ENCODE measurements at regions not wholly inside any gene's neighbourhood (a gene's known extent, or its start where the extent isn't known, plus 50 kb on each side); places are given as distances from the start of the nearest gene placed in this dataset.

DNA sequence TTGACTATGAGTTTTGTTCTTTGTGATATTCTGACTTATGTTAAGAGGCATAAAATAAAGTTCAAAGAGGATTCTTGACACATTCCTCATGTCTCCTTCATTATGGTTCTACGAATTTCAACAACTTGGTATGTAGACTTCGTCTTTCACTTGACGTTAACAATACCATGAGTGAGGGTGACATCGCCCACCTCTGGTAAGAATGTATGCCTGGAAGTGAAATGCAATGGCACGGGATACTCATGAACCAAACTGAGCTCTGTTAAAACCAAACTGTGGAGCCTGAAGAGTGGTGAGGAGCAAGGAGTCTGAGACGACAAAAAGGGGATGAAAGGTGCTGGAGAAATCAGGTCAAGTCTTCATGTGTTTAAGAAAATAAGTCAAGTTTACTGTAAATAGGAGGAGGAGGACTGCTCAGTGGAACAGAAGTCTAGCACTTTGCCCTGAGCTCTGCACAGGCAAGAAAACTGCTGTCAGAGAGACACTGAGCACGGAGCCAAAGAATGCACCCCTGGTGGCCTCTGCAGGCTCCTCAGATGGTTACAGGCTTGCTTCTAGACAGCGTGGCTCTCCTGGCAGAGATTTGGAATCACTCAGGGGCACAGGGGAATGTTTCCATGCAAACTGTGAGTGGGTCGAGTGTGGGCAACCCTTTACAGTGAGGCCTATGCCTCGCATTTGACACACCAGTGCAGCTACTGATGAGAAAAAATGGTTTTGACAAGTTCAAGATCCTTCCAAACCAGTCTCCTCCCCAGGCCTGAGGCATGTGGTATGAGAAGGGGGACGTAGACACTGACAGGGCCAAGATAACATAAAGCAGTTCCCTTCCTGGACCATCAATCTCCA is 470.1 kb downstream of the IRX1 start:
- Mint-ChIP-seq H3K36me3 (no peaks in the 10 kb centered on the region), H3K27me3 (ENCODE audit: low read depth) (no peaks in the 10 kb centered on the region), H3K9me3 (no peaks in the 10 kb centered on the region), H3K4me3 (no peak overlapping the region), H3K4me1 (peaks cover 55% of the 10 kb centered on the region), H3K27ac (peak overlapping the region; percentile 78)
- TF ChIP-seq, protein P1, sequence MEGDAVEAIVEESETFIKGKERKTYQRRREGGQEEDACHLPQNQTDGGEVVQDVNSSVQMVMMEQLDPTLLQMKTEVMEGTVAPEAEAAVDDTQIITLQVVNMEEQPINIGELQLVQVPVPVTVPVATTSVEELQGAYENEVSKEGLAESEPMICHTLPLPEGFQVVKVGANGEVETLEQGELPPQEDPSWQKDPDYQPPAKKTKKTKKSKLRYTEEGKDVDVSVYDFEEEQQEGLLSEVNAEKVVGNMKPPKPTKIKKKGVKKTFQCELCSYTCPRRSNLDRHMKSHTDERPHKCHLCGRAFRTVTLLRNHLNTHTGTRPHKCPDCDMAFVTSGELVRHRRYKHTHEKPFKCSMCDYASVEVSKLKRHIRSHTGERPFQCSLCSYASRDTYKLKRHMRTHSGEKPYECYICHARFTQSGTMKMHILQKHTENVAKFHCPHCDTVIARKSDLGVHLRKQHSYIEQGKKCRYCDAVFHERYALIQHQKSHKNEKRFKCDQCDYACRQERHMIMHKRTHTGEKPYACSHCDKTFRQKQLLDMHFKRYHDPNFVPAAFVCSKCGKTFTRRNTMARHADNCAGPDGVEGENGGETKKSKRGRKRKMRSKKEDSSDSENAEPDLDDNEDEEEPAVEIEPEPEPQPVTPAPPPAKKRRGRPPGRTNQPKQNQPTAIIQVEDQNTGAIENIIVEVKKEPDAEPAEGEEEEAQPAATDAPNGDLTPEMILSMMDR (IDR thresholded peaks at IDR 0.05; ENCODE audit: unreplicated experiment), result no peak
- DNase-seq (ENCODE audit: low spot score in 2 of 2, unreplicated experiment in 2 of 2), result no peak

DNA sequence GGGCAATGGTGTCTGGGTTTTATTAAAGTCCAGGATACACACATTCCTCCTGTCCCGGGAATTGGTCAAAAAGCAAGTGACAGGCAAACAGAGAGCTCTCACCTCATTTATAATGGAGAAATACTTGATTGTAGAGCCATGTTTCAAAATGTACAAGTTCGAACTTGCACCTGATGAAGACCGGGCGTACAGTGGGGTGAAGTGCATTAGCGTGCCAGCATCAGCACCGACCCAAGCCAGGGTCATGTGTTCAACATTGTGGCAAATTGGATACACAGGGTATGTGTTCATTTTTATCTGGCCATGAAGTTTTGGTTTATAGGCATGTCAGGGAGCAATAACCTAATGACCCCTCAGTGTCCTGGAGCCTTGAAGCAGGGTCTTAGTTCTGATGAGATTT is 472.5 kb downstream of the IRX1 start:
- Mint-ChIP-seq H3K9me3 (no peaks in the 10 kb centered on the region), H3K4me1 (peaks cover 53% of the 10 kb centered on the region), H3K4me3 (no peak overlapping the region), H3K27me3 (ENCODE audit: low read depth) (peaks cover 2% of the 10 kb centered on the region), H3K36me3 (no peaks in the 10 kb centered on the region), H3K27ac (peak overlapping the region; percentile 78)
- TF ChIP-seq, protein P1 (IDR thresholded peaks at IDR 0.05; ENCODE audit: unreplicated experiment), result no peak
- DNase-seq (ENCODE audit: low spot score in 2 of 2, unreplicated experiment in 2 of 2), result no peak

DNA sequence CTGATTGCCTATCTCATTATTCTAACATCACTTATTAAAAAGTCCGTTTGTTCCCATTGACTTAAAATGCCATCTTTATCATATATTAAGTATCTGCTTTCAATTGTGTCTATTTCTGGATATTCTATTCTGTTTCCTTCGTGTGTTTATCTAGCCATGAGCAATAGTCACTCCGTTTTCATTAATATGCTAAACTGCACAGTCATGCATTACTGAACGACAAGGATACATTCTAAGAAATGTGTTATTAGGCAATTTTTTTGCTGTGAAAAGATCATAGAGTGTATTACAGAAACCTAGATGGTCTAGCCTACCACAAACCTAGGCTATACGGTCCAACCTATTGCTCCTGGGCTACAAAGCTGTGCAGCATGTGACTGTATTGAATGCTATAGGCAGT is 482.9 kb downstream of the IRX1 start:
- DNase-seq (ENCODE audit: low spot score in 2 of 2, unreplicated experiment in 2 of 2), result no peak
- Mint-ChIP-seq H3K4me3 (no peak overlapping the region), H3K4me1 (peaks cover 56% of the 10 kb centered on the region), H3K36me3 (peaks cover 6% of the 10 kb centered on the region), H3K27ac (peak overlapping the region; percentile 2), H3K9me3 (peaks cover 6% of the 10 kb centered on the region), H3K27me3 (ENCODE audit: low read depth) (no peaks in the 10 kb centered on the region)
- TF ChIP-seq, protein P1 (IDR thresholded peaks at IDR 0.05; ENCODE audit: unreplicated experiment), result no peak

DNA sequence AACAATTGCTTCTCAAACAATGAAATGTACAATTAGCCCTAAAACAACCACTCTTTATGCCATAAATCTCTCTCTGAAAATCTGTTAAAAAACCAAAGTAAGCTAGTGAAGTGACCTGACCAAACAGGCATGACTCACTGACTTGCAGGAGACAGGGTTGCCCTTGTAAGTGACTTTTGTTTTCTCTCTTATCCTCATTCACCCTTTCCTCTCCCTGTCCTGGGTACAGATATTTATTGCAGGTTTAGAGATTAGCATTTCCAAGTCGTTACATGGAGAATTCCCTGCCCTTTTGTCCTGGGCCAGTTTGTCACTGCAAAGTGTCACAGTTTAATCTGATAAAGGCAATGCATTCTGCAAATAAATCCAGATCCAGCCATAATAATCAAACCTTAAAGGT is 484.2 kb downstream of the IRX1 start:
- Mint-ChIP-seq H3K4me3 (no peak overlapping the region), H3K4me1 (peaks cover 56% of the 10 kb centered on the region), H3K9me3 (peaks cover 6% of the 10 kb centered on the region), H3K27ac (peak overlapping the region; percentile 66), H3K36me3 (peaks cover 6% of the 10 kb centered on the region), H3K27me3 (ENCODE audit: low read depth) (no peaks in the 10 kb centered on the region)
- TF ChIP-seq, protein P1 (IDR thresholded peaks at IDR 0.05; ENCODE audit: unreplicated experiment), result no peak
- no peak for DNase-seq (ENCODE audit: low spot score in 2 of 2, unreplicated experiment in 2 of 2)

DNA sequence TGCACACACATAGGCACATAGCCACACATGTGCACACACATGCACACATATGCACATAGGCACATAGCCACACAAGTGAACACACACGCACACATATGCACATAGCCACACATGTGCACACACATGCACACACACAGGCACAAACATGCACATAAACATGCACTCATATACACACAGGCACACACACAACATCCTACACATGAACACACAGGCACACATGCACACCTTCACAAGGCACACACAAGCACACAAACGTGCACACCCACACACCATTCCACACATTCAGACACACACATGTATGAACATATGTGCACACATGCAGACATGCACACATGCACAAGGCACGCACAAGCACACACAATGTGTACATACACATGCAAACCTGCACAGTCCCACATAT is 484.7 kb downstream of the IRX1 start:
- Mint-ChIP-seq H3K27me3 (ENCODE audit: low read depth) (no peaks in the 10 kb centered on the region), H3K9me3 (peaks cover 2% of the 10 kb centered on the region), H3K27ac (no peak overlapping the region), H3K36me3 (peaks cover 3% of the 10 kb centered on the region), H3K4me1 (peaks cover 56% of the 10 kb centered on the region), H3K4me3 (no peak overlapping the region)
- TF ChIP-seq, protein P1 (IDR thresholded peaks at IDR 0.05; ENCODE audit: unreplicated experiment), result no peak
- DNase-seq (ENCODE audit: low spot score in 2 of 2, unreplicated experiment in 2 of 2), result no peak
